HG02938 (cell line): ENCODE measurements at regions not wholly inside any gene's neighbourhood (a gene's known extent, or its start where the extent isn't known, plus 50 kb on each side); places are given as distances from the start of the nearest gene placed in this dataset.

Source experiments
- ATAC-seq: cut with Tn5 transposase; IDR thresholded peaks from one replicate; pipeline ENCODE4 v1.9.1; 2021; ENCODE audit warnings: mild to moderate bottlenecking, moderate library complexity; ENCODE audit not compliant: unreplicated experiment

DNA sequence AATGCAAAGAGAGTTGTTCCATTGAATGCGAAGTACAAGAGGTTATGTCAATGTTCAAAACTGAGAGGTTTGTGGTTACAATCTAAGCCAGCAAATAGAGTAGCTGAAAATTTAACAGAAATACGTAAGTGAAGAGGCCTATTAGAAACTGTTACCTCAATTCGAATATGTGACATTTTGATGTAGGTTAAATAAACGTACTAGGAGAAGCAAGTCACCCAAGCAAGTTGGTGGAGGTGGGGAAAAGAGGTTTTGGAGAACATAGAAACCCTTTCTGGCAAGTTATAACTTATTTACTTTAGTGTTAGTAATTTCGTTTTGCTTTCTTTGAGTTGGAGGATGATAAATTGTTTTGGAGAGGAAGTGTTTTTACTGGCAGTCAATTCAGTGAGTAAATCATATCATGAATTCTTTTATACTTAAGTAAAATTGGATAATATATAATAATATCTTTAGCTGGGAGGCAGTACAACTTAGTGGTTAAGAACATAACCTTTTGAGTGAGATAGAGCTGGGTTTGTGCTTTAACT is 91.2 kb upstream of the NAALADL2 start:
- ATAC-seq = no peak

DNA sequence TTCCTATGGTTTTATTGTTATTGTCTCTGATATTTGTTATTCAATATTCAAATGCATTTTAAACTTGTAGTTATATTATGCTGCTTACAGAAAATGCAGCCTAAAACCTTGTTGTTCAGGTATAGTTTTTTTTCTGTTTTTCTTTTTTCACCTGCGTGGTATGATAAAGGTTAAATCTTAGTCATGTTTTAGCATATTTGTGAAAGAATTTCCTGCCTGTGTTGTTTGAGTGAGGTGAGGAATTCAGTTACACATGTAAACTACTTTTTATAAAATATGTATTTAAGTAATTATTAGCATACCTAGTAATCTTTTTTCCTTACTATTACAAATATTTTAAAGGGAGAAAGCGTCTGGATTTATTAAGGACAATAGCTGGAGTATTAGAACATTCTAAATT is 90.0 kb upstream of the NAALADL2 start:
- ATAC-seq = no peak

DNA sequence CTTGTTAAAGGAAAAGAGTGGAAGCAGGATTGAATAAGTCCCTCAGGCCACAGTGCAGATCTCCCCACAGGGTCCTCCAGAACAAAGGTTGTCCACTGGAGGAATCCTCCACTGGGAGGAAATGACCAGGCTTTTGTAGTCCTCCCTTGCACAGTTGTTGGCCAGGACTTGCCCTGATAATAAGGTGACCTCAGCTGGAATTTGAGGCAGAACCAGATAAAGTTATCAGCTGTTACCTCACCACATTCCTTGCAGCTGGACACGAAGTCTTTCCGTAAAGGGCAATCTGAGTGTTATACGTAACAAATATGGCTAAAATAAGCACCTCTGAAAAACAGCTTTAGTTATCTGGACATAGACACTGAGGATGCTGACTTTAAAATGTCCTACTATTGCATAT is 83.5 kb upstream of the NAALADL2 start:
- ATAC-seq = no peak

DNA sequence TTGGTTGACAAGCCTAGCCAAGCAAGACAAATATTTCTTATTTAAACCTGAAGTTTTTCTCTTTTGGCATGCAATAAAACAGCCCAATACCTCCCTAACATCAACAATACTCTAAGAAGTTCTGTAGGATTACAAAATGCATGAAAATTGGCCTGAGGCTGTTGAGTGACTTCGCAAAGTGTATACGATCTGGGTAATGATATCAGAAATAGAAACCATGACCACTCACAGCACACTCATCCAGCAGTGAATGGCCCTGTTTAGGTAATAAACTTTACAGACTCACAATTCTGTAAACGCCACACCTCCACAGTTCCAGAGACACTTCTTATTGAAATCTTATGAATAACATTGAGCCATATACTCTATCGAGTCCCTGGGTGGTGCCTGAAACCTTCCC is 83.0 kb upstream of the NAALADL2 start:
- ATAC-seq = no peak

DNA sequence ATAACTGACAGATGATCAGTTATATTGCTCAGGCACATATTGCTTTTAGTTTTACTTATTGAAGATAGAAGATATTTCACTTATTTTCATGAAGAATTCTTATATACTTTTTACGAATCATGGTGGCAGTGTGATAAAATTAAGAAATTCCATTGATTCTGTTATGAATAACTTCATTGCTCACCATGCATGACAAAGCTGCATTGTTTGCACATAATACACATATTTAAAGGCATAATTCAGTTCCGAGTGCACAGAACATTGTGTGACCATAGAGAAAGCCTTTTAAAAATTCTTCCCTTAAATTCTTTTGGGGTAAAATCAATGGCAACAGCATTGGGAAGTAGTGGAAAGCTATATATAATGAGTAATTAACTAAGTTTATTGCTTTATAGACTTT is 82.5 kb upstream of the NAALADL2 start:
- no peak for ATAC-seq

DNA sequence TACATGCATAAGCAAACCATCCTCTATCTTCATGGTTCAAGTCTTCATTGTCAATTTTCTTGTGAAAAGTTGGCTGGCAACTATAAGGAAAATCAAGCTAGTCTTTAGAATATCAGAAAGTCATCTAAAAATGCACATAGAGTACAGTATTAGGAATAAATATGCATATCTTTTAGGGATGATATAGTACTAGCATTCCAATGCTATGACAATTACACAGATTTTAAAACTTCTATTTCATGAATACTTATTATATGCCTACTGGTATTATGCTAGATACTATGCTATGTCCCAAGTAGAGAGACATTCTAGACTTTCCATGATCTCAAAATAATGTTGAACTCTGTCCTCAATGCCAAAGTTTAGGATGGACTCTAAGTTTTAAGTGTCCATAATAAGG is 81.3 kb upstream of the NAALADL2 start:
- no peak for ATAC-seq

DNA sequence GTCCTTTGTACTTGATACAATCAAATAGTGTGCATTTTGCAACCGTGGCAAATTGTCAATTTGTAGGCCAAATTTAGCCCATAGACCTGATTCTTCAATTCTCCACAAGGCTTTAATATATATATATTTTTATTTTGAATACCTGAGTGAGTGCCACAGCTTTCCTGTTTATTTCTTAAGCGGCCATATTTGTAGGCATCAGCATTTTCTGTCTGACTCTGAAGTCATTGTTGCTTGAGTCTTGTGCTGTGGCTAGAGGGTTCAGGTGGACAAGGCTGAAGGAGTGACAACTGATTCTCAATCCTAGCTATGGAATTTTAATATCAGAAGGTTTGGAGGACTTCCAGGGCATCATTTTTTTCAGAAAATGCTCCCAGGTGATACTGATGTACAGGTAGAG is 75.6 kb upstream of the NAALADL2 start:
- ATAC-seq = no peak

DNA sequence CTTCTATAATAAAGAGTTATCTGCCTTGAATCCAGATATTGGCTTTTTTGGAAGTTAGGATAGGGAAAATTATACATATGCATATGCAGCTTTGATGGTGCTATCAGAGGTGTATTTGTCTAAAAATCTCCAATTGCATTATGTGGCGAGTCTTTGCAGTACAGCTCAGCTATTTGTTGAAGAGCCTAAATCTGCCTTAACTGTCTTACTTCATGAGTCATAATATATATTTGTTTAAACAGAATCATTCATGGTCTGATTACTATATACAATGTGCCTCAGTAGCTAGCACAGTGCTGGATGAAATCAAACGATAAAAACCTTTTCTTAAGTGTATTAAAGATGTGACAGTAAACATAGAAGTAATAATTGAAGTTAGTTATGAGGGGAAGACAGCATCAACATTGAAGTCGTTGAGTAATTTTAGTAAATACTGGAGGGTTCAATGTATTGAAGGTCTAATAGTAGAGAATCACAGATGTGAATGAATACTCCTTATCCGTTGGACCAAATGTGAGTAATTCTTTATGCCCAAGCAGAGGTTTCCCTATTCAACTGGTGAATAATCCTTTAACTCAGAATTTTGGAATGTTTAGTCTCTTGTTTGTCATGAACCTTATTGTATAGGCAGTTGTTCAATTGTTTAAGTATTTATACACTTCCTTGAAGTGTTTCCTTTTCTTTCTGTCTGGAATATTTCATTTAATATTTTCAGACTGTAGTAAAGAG is 74.8 kb upstream of the NAALADL2 start:
- ATAC-seq = no peak

DNA sequence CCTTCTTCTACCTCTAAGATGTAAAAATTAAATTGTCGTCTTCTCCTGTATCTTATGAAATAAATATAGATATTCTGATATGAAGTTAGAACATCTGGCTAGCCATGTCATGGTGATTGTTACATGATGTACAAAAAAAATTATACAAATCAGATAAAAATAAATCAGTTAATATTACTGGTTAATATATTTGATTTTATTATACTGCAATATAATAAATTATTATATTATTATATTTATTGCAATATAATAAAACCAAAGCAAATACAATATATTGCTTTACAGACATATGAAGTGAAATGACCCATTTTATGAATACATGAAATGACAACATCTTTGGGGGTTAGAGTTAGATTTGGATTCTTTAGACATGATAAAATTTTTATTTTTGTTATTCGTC is 72.3 kb upstream of the NAALADL2 start:
- no peak for ATAC-seq

DNA sequence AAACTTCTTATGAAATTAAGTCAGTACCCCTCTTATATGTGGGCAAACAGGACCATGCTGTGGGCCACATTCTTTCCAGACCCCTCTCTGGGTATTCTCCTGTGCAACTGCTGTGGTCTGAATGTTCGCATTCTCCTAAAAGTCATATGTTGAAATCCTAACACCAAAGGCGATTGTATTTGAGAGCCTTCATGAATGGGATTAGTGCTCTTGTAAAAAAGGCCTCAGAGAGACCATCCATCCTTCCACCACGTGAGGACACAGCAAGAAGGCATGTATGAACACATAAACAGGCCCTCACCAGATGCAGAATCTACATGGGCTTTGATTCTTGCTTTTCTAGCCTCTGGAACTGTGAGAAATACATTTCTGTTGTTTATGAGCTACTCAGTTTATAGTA is 68.0 kb upstream of the NAALADL2 start:
- no peak for ATAC-seq

DNA sequence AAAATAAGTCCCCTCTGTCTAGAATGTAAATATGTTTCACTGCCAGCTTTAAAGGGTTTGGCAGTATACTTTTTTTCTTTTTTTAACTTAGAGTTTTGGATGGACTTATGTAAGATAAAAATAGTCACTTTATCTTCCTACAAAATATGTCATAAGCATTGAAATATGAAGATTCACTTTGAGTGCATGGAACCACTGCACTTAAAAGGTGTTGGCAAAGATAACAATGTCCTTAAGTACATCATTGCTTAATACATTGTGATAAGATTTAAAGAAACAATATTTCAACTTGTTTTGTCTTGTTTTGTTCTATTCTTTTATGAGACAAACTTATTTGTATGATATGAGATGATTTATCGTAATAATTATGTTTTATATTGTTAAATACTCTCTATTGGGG is 66.3 kb upstream of the NAALADL2 start:
- no peak for ATAC-seq
